Ovary (tissue), 7 donors: ENCODE measurements at regions not wholly inside any gene's neighbourhood (a gene's known extent, or its start where the extent isn't known, plus 50 kb on each side); places are given as distances from the start of the nearest gene placed in this dataset.
A peak's percentile ranks its signal among the peaks of the same experiment; 100 is the strongest.

Source experiments
- DNase-seq, 5 donors: peaks; one replicate each; pipeline ENCODE4 v3.0.0-alpha.2; 2019 to 2020
- H3K27ac ChIP-seq, 2 donors: fragments of 200-600 bp; one replicate each; pipeline versions ENCODE4 v1.5.1 to v1.8.0; 2019 to 2022
- H3K27me3 ChIP-seq: fragments of 200-600 bp; one replicate; pipeline ENCODE4 v1.8.0; 2022
- H3K36me3 ChIP-seq: fragments of 200-600 bp; sonication (generic); one replicate; pipeline ENCODE4 v1.5.1; 2019
- H3K4me1 ChIP-seq: one replicate; pipeline ENCODE4 v1.8.1; 2013; ENCODE audit warnings: mild to moderate bottlenecking, moderate library complexity; ENCODE audit not compliant: insufficient read depth
- H3K4me3 ChIP-seq: fragments of 200-600 bp; sonication (generic); one replicate; pipeline ENCODE4 v1.5.1; 2017
- H3K9me3 ChIP-seq, 2 donors: fragments of 200-600 bp in 1 of 2; sonication (generic) in 1 of 2; one replicate each; pipeline versions ENCODE4 v1.5.1 to v1.8.1; 2013 to 2019; ENCODE audit warnings: mild to moderate bottlenecking in 1 of 2, moderate library complexity in 1 of 2
- CTCF ChIP-seq, 3 donors: fragments of 450-650 bp in 2 of 3; fragments of 200-600 bp in 1 of 3; IDR thresholded peaks; one replicate each; pipeline versions ENCODE4 v1.5.1 to v1.8.0; 2016 to 2022; ENCODE audit warnings: antibody characterized with exemption in 3 of 3, mild to moderate bottlenecking in 1 of 3
- EP300 ChIP-seq: sonication (generic); formaldehyde crosslinking; IDR thresholded peaks from one replicate; pipeline ENCODE4 v1.6.1; 2017; ENCODE audit warnings: antibody characterized with exemption
- POLR2A ChIP-seq: fragments of 450-650 bp; IDR thresholded peaks from one replicate; pipeline ENCODE4 v1.6.1; 2017; ENCODE audit warnings: antibody characterized with exemption, mild to moderate bottlenecking, moderate library complexity
- WGBS, 3 donors: extraction: QIAGEN DNeasy Blood & Tissue Kit in 1 of 3; methylation state at CpG; one replicate each; pipeline versions ENCODE4 v1.1.5 to v1.1.7; 2013 to 2017; 5-methylcytosine and 5-hydroxymethylcytosine counted together
- intact Hi-C, 4 donors: fragments of 100-400 bp; cut with DNase I; formaldehyde crosslinking; loops; one replicate each; pipeline versions ENCODE4 v1.11.0 to v1.15.1; 2022 to 2023
- donor health status: DM: no; HTN: no; CAD: no; lungs with moderate emphysema.
- donor health status: DM: no; HTN: no; CAD: no.
- donor health status: Bipolar disorder and iron deficiency.
- donor health status: DM: no; HTN: no; CAD: no.
- donor health status: DM: yes; HTN: yes; CAD: no.

GRCh38 chr10:113476673-113477072, 76.2 kb upstream of the HABP2 start:
- no peak overlapping the region for H3K4me3 ChIP-seq
- no peak for DNase-seq
- TF ChIP-seq POLR2A, result no peak
- no peak for TF ChIP-seq CTCF (IDR thresholded peaks at IDR 0.05)
- no peak for TF ChIP-seq EP300
- H3K27ac ChIP-seq, result peak overlapping the region; percentile 36 to 49
- intact Hi-C loops, result no loop called here
- no peaks in the 10 kb centered on the region for H3K9me3 ChIP-seq
- H3K36me3 ChIP-seq, result no peaks in the 10 kb centered on the region
- WGBS, 3 donors, result 45 to 78% (median 56%) methylated on average over 5 of the region's 5 CpGs
- H3K4me1 ChIP-seq, result peaks cover 27% of the 10 kb centered on the region
- H3K27me3 ChIP-seq, result no peaks in the 10 kb centered on the region

GRCh38 chr10:113477451-113477850, 75.4 kb upstream of the HABP2 start:
- Histone ChIP-seq H3K27ac (no peak overlapping the region), H3K27me3 (no peaks in the 10 kb centered on the region), H3K9me3 (no peaks in the 10 kb centered on the region), H3K36me3 (no peaks in the 10 kb centered on the region), H3K4me1 (peaks cover 27% of the 10 kb centered on the region), H3K4me3 (no peak overlapping the region)
- WGBS, 3 donors, result 52 to 73% (median 59%) methylated on average over 3 of the region's 3 CpGs
- DNase-seq, result no peak
- intact Hi-C loops, result no loop called here
- no peak for TF ChIP-seq POLR2A

- Histone ChIP-seq H3K36me3 (no peaks in the 10 kb centered on the region), H3K27ac (no peak overlapping the region), H3K9me3 (no peaks in the 10 kb centered on the region), H3K4me3 (no peak overlapping the region), H3K27me3 (no peaks in the 10 kb centered on the region), H3K4me1 (peaks cover 27% of the 10 kb centered on the region)
- no peak for DNase-seq
- 95 to 97% (median 96%) methylated on average over 9 of the region's 9 CpGs for WGBS, 3 donors
- intact Hi-C loops, result no loop called here
- TF ChIP-seq POLR2A (no peak), EP300 (no peak)
Measured at GRCh38 chr10:113479346-113480080, 73.3 kb upstream of the HABP2 start.

GRCh38 chr10:113480081-113480360, 72.8 kb upstream of the HABP2 start:
- TF ChIP-seq POLR2A (no peak), EP300 (no peak), CTCF (IDR thresholded peaks at IDR 0.05) (no peak)
- Histone ChIP-seq H3K9me3 (no peaks in the 10 kb centered on the region), H3K4me1 (peaks cover 22% of the 10 kb centered on the region), H3K27ac (no peak overlapping the region), H3K4me3 (no peak overlapping the region), H3K27me3 (no peaks in the 10 kb centered on the region), H3K36me3 (no peaks in the 10 kb centered on the region)
- WGBS, 3 donors, result 77 to 90% (median 82%) methylated on average over 1 of the region's 1 CpG
- intact Hi-C loops, result no loop called here
- no peak for DNase-seq

GRCh38 chr10:113480851-113481502, 71.9 kb upstream of the HABP2 start:
- DNase-seq, result no peak
- peaks cover 18% of the 10 kb centered on the region for H3K4me1 ChIP-seq
- H3K27ac ChIP-seq, result no peak overlapping the region
- H3K4me3 ChIP-seq, result no peak overlapping the region
- no peaks in the 10 kb centered on the region for H3K9me3 ChIP-seq
- WGBS, 3 donors, result 43 to 62% (median 46%) methylated on average over 6 of the region's 6 CpGs
- no peak for TF ChIP-seq CTCF (IDR thresholded peaks at IDR 0.05)
- TF ChIP-seq EP300, result no peak
- TF ChIP-seq POLR2A, result no peak
- H3K27me3 ChIP-seq, result no peaks in the 10 kb centered on the region
- no peaks in the 10 kb centered on the region for H3K36me3 ChIP-seq
- intact Hi-C loops, result no loop called here
